ENCODE measurements at regions not wholly inside any gene's neighbourhood (a gene's known extent, or its start where the extent isn't known, plus 50 kb on each side); places are given as distances from the start of the nearest gene placed in this dataset.

DNA sequence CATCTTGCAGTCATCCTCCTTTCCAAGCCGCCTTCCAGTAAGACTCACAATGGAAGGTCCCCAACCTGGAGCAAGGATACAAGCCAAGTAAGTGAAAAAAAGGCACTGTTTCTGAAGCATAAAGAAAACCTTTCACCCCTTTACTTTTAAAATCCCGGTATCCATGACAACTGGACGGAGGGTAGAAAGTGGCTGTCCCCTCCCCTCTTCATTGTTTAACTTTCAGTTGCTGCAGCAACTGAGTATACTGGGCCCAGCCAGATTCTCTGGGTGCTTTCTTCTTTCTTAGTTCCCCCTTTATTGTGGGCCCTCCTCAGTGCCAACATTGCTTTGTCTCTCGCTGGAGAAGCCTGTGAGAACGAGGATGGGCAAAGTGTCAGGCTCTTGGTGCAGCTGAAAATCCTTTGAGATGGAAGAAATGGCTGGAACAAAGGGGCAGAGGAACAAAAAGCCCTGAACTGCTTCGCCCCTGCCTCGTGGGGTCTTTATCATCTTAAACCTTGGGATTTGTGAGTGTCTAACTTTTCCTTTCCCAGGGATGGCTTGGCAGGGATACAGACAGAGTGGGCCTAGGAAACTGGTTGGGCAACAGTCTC is 224.0 kb upstream of the RGMA start:
- no peak for TF ChIP-seq EZH2 (IDR thresholded peaks at IDR 0.05; ENCODE audit: insufficient read depth, poor library complexity, severe bottlenecking)
- TF ChIP-seq EZH2phosphoT487 (IDR thresholded peaks at IDR 0.05; ENCODE audit: insufficient read depth, low read depth): no peak
